IPS-18a (cell line): ENCODE measurements at regions not wholly inside any gene's neighbourhood (a gene's known extent, or its start where the extent isn't known, plus 50 kb on each side); places are given as distances from the start of the nearest gene placed in this dataset.
"Not testable (repeated sequence)": the region's sequence is repeated elsewhere in the genome, so short reads cannot be mapped to it uniquely, and the experiment has no call there.

Experiments used
- H3K27ac ChIP-seq: one replicate; pipeline ENCODE4 v1.5.1; 2013; ENCODE audit warnings: low read length
- H3K27me3 ChIP-seq: one replicate; pipeline ENCODE4 v1.6.1; 2013; ENCODE audit warnings: mild to moderate bottlenecking, low read length; ENCODE audit not compliant: control insufficient read depth, insufficient read depth
- H3K36me3 ChIP-seq: one replicate; pipeline ENCODE4 v1.6.1; 2013; ENCODE audit warnings: low read depth, low read length; ENCODE audit not compliant: control insufficient read depth
- H3K4me1 ChIP-seq: one replicate; pipeline ENCODE4 v1.6.1; 2013; ENCODE audit warnings: low read depth, low read length; ENCODE audit not compliant: control insufficient read depth
- H3K4me3 ChIP-seq: one replicate; pipeline ENCODE4 v1.5.1; 2013; ENCODE audit warnings: low read length
- H3K9ac ChIP-seq: one replicate; pipeline ENCODE4 v1.6.1; 2013; ENCODE audit warnings: mild to moderate bottlenecking, low read length, moderate library complexity
- H3K9me3 ChIP-seq: one replicate; pipeline ENCODE4 v1.6.1; 2013; ENCODE audit warnings: low read depth, low read length; ENCODE audit not compliant: control insufficient read depth

DNA sequence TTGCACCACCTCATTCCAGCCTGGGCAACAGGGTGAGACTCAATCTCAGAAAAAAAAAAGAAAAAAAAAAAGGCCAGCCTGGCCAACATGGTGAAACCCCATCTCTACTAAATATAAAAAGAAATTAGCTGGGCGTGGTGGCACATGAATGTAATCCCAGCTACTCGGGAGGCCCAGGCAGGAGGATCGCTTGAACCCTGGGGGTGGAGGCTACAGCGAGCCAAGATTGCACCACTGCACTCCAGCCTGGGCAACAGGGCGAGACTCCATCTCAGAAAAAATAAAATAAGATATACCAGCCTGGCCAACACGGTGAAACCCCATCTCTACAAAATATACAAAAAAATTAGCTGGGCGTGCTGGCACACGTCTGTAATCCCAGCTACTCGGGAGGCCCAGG is 1602.3 kb downstream of the RPIA start:
- not testable (repeated sequence) for H3K27me3 ChIP-seq, H3K9ac ChIP-seq, H3K36me3 ChIP-seq, H3K4me3 ChIP-seq, H3K4me1 ChIP-seq, H3K9me3 ChIP-seq, H3K27ac ChIP-seq

DNA sequence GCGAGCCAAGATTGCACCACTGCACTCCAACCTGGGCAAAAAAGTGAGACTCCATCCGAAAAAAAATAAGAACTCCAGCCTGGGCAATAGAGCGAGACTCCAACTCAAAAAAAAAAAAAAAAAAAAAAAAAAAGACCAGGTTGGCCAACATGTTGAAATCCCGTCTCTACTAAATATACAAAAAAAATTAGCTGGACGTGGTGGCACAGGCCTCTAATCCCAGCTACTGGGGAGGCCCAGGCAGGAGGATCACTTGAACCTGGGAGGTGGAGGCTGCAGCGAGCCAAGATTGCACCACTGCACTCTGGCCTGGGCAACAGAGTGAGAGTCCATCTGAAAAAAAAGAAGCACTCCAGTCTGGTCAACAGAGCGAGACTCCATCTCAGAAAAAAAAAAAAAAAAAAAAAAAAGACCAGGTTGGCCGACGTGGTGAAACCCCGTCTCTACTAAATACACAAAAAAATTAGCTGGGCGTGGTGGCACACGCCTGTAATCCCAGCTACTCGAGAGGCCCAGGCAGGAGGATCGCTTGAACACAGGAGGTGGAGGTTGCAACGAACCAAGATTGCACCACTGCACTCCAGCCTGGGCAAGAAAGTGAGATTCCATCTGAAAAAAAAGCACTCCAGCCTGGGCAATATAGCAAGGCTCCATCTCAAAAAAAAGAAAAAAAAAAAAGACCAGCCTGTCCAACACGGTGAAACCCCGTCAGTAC is 1603.7 kb downstream of the RPIA start:
- H3K4me1 ChIP-seq, H3K27ac ChIP-seq, H3K9ac ChIP-seq, H3K4me3 ChIP-seq, H3K27me3 ChIP-seq, H3K36me3 ChIP-seq, H3K9me3 ChIP-seq: not testable (repeated sequence)

DNA sequence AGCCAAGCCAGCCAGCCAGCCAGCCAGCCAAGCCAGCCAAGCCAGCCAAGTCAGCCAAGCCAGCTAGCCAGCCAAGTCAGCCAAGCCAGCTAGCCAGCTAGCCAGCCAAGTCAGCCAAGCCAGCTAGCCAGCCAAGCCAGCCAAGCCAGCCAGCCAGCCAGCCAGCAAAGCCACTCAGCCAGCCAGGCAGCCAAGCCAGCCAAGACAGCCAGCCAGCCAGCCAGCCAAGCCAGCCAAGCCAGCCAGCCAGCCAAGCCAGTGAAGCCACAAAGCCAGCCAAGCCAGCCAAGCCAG is 1605.0 kb downstream of the RPIA start:
- H3K4me3 ChIP-seq, H3K9ac ChIP-seq, H3K27ac ChIP-seq, H3K27me3 ChIP-seq, H3K9me3 ChIP-seq, H3K4me1 ChIP-seq, H3K36me3 ChIP-seq: not testable (repeated sequence)

DNA sequence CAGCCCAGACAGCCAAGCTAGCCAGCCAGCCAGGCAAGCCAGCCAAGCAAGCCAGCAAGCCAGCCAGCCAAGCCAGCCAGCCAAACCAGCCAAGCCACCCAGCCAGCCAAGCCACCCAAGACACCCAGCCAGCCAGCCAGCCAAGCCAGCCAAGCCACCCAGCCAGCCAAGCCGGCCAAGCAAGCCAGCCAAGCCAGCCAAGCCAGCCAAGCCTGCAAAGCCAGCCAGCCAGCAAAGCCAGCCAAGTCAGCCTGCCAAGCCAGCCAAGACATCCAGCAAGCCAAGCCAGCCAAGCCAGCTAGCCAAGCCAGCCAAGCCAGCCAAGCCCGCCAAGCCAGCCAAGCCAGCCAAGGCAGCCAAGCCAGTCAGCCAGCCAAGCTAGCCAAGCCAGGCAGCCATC is 1606.2 kb downstream of the RPIA start:
- H3K9me3 ChIP-seq, H3K36me3 ChIP-seq, H3K27ac ChIP-seq, H3K9ac ChIP-seq, H3K4me3 ChIP-seq, H3K27me3 ChIP-seq, H3K4me1 ChIP-seq: not testable (repeated sequence)

DNA sequence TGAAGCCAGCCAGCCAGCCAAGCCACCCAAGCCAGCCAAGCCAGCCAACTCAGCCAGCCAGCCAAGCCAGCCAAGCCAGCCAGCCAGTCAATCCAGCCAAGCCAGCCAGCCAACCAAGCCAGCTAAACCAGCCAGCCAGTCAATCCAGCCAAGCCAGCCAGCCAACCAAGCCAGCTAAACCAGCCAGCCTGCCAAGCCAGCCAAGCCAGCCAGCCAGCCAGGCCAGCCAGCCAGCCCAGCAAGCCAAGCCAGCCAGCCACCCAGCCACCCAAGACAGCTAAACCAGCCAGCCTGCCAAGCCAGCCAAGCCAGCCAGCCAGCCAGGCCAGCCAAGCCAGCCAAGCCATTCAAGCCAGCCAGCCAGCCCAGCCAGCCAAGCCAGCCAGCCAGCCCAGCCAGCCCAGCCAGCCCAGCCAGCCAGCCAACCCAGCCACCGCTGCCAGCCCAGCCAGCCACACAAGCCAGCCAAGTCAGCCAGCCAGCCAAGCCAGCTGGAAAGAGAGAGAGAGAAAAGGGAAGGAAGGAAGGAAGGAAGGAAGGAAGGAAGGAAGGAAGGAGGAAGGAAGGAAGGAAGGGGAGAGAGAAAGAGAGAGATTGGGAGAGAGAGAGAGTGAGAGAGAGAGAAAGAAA is 1606.8 kb downstream of the RPIA start:
- H3K9me3 ChIP-seq, H3K9ac ChIP-seq, H3K27ac ChIP-seq, H3K4me1 ChIP-seq, H3K4me3 ChIP-seq, H3K36me3 ChIP-seq, H3K27me3 ChIP-seq: not testable (repeated sequence)

DNA sequence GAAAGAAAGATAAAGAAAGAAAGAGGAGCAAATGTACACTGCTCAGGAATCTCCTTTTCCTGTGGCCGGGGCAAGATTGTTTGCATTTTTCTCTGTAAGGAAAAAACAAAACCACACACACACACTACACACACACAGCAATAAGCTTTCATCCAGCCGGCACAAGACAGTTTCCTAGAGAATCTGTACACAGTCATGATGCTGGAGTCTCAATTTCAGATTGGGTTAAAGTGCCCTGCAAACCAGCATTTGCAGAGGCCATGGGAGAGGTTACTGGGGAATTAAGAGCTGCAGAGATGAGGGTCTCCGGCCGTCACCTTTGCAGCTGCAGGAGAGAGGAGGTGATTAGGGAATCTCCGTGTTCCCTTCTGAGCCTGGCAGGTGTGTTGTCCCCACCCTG is 1607.5 kb downstream of the RPIA start:
- H3K4me1 ChIP-seq, H3K9ac ChIP-seq, H3K27me3 ChIP-seq, H3K4me3 ChIP-seq, H3K27ac ChIP-seq, H3K9me3 ChIP-seq, H3K36me3 ChIP-seq: not testable (repeated sequence)

DNA sequence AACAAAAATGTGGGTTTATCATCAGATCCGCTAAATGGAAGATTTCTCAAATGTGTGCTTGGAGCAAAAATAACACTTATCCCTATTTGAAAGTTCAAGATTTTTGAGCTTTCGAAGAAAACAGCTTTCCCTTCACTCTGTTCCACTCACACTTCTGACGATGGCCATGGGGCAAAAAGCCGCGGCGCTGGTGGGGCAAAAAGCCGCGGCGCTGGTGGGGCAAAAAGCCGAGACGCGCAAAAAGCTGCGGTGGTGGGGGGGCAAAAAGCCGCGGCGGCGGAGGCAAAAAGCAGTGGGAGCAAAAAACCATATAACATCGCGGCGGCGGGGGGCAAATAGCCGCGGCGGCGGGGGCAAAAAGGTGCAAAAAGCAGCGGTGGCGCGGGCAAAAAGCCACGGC is 1631.5 kb downstream of the RPIA start:
- H3K4me3 ChIP-seq, H3K36me3 ChIP-seq, H3K4me1 ChIP-seq, H3K9me3 ChIP-seq, H3K27me3 ChIP-seq, H3K27ac ChIP-seq, H3K9ac ChIP-seq: not testable (repeated sequence)

DNA sequence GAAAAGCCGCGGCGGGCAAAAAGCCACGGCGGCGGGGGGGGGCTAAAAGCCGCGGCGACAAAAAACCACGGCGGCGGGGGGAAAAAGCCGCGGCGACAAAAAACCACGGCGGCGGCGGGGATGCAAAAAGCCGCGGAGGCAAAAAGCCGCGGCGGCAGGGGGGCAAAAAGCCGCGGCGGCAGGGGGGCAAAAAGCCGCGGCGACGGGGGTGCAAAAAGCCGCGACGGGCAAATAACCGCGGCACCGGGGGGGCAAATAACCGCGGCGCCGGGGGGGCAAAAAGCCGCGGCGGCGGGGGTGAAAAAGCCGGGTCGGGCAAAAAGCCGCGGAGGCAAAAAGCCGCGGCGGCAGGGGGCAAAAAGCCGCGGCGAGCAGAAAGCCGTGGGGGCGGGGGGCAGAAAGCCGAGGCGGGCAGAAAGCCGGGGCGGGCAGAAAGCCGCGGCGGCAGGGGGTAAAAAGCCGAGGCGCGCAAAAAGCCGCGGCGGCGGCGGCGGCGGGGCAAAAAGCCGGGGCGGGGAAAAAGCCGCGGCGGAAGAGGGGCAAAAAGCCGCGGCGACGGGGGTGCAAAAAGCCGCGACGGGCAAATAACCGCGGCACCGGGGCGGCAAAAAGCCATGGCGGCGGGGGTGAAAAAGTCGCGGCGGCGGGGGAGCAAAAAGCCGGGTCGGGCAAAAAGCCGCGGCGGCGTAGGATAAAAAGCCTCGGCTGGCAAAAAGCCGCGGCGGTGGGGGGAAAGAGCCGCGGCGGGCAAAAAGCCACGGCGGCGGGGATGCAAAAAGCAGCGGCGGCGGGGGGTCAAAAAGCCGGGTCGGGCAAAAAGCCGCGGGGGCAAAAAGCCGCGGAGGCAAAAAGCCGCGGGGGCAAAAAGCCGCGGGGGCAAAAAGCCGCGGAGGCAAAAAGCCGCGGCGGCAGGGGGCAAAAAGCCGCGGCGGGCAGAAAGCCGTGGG is 1632.4 kb downstream of the RPIA start:
- H3K27me3 ChIP-seq, H3K4me3 ChIP-seq, H3K9me3 ChIP-seq, H3K36me3 ChIP-seq, H3K9ac ChIP-seq, H3K27ac ChIP-seq, H3K4me1 ChIP-seq: not testable (repeated sequence)

DNA sequence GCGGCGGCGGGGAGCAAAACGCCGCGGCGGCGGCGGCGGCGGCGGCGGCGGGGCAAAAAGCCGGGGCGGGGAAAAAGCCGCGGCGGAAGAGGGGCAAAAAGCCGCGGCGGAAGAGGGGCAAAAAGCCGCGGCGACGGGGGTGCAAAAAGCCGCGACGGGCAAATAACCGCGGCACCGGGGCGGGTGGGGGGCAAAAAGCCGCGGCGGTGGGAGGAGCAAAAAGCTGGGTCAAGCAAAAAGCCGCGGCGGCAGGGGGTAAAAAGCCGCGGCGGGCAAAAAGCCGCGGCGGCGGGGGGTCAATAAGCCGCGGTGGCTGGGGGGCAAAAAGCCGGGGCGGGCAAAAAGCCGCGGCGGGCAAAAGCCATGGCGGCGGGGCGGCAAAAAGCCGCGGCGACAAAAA is 1633.2 kb downstream of the RPIA start:
- not testable (repeated sequence) for H3K27ac ChIP-seq, H3K27me3 ChIP-seq

DNA sequence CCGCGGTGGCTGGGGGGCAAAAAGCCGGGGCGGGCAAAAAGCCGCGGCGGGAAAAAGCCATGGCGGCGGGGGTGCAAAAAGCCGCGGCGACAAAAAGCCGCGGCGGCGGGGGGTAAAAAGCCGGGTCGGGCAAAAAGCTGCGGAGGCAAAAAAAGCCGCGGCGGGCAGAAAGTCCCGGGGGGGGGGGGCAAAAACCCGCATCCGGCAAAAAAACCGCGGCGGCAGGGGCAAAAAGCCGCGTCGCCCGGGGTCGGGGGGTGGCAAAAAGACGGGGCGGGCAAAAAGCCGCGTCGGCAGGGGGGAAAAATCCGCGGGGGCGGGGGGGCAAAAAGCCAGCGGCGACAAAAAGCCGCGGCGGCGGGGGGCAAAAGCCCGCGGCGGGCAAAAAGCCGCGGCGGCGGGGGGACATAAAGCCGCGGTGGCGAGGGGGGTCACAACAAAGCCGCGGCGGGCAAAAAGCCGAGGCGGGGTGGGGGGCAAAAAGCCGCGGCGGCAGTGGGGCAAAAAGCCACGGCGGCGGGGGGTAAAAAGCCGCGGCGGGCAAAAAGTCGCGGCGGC is 1634.4 kb downstream of the RPIA start:
- H3K4me3 ChIP-seq, H3K4me1 ChIP-seq: not testable (repeated sequence)

More for the DNA sequence above, 1633.2 kb downstream of the RPIA start:
- not testable (repeated sequence) for H3K36me3 ChIP-seq, H3K9me3 ChIP-seq, H3K9ac ChIP-seq, H3K4me1 ChIP-seq, H3K4me3 ChIP-seq

DNA sequence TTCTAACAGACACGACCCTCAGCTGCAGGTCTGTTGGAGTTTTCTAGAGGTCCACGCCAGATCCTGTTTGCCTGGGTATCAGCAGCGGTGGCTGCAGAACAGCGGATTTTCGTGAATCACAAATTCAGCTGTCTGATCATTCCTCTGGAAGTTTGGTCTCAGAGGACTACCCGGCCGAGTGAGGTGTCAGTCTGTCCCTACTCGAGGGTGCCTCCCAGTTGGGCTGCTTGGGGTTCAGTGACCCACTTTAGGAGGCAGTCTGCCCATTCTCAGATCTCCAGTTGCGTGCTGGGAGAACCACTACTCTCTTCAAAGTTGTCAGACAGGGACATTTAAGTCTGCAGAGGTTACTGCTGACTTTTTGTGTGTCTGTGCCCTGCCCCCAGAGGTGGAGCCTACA is 1664.1 kb downstream of the RPIA start:
- H3K4me1 ChIP-seq, H3K9me3 ChIP-seq, H3K9ac ChIP-seq, H3K4me3 ChIP-seq, H3K27me3 ChIP-seq, H3K36me3 ChIP-seq, H3K27ac ChIP-seq: not testable (repeated sequence)

More for the DNA sequence above, 1634.4 kb downstream of the RPIA start:
- not testable (repeated sequence) for H3K9ac ChIP-seq, H3K9me3 ChIP-seq, H3K27ac ChIP-seq, H3K36me3 ChIP-seq, H3K27me3 ChIP-seq
